ENCODE measurements at regions not wholly inside any gene's neighbourhood (a gene's known extent, or its start where the extent isn't known, plus 50 kb on each side); places are given as distances from the start of the nearest gene placed in this dataset.

GRCh38 chr6:137339929-137340559, 120.9 kb upstream of the IFNGR1 start:
- H3K27me3 ChIP-seq (ENCODE audit: control insufficient read depth, insufficient read depth, low read length), result peaks cover 3% of the 10 kb centered on the region; the same call in 1 of the 2 replicates
- TF ChIP-seq, protein P1, sequence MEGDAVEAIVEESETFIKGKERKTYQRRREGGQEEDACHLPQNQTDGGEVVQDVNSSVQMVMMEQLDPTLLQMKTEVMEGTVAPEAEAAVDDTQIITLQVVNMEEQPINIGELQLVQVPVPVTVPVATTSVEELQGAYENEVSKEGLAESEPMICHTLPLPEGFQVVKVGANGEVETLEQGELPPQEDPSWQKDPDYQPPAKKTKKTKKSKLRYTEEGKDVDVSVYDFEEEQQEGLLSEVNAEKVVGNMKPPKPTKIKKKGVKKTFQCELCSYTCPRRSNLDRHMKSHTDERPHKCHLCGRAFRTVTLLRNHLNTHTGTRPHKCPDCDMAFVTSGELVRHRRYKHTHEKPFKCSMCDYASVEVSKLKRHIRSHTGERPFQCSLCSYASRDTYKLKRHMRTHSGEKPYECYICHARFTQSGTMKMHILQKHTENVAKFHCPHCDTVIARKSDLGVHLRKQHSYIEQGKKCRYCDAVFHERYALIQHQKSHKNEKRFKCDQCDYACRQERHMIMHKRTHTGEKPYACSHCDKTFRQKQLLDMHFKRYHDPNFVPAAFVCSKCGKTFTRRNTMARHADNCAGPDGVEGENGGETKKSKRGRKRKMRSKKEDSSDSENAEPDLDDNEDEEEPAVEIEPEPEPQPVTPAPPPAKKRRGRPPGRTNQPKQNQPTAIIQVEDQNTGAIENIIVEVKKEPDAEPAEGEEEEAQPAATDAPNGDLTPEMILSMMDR (IDR thresholded peaks at IDR 0.05; ENCODE audit: insufficient read depth, low read depth, low read length), result no peak
- ChIA-PET POLR2A (no interaction called here), CTCF (no interaction called here)
- no peaks in the 10 kb centered on the region for H3K36me3 ChIP-seq (ENCODE audit: control insufficient read depth, insufficient read depth, low read length)
- DNase-seq (ENCODE audit: low read depth), result no peak
- no peak overlapping the region for H3K4me3 ChIP-seq (ENCODE audit: low read depth, low read length)

- Histone ChIP-seq H3K4me3 (ENCODE audit: low read depth, low read length) (no peak overlapping the region), H3K36me3 (ENCODE audit: control insufficient read depth, insufficient read depth, low read length) (no peaks in the 10 kb centered on the region), H3K27me3 (ENCODE audit: control insufficient read depth, insufficient read depth, low read length) (no peaks in the 10 kb centered on the region; the same call in 1 of the 2 replicates)
- TF ChIP-seq, protein P1 (IDR thresholded peaks at IDR 0.05; ENCODE audit: insufficient read depth, low read depth, low read length), result no peak
- CTCF ChIA-PET, result no interaction called here
- POLR2A ChIA-PET, result no interaction called here
- no peak for DNase-seq (ENCODE audit: low read depth)
These were observed 115.7 kb upstream of the IFNGR1 start for GRCh38 chr6:137334884-137335283.

GRCh38 chr6:137334094-137334493, 114.9 kb upstream of the IFNGR1 start:
- DNase-seq (ENCODE audit: low read depth), result no peak
- ChIA-PET CTCF (interaction anchor here (0.6 kb wide), 1 partner anchor 39 kb away, joined by 4 read pairs; no protein-coding TSS in a partner anchor), POLR2A (no interaction called here)
- no peak overlapping the region for H3K4me3 ChIP-seq (ENCODE audit: low read depth, low read length)
- TF ChIP-seq, protein P1 (IDR thresholded peaks at IDR 0.05; ENCODE audit: insufficient read depth, low read depth, low read length), result no peak
- no peaks in the 10 kb centered on the region; the same call in 1 of the 2 replicates for H3K27me3 ChIP-seq (ENCODE audit: control insufficient read depth, insufficient read depth, low read length)
- H3K36me3 ChIP-seq (ENCODE audit: control insufficient read depth, insufficient read depth, low read length), result no peaks in the 10 kb centered on the region

DNA sequence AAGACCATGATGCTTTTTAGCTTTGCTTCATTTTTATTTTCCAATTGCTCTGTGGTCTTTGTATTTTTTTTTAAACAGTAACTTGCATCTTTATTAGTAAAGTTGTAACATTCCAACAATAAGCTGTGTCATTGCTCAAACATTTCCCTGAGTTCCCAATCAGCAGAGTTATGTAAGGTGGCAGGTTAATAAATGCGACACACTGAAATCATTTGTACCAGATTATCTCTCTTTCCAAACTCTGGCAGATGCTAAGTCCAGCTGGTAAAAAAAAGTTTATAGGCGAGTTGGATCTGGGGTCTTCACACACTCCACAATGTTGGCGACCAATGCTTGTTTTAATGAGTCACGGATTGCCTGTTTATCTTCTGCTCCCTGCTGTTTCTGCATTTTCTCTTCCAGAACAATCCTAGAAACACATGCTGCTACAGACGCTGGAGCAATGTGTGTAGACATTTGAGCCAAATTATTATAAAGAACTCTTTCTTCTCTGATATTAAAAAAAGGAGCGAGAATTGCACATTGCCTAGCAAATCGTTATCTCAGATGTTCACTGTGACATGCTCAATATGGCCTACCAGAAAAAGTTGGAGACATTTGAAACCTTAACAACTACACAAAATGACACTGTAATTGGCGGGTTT, 113.6 kb upstream of the IFNGR1 start:
- Histone ChIP-seq H3K27me3 (ENCODE audit: control insufficient read depth, insufficient read depth, low read length) (no peaks in the 10 kb centered on the region; the same call in 1 of the 2 replicates), H3K4me3 (ENCODE audit: low read depth, low read length) (no peak overlapping the region), H3K36me3 (ENCODE audit: control insufficient read depth, insufficient read depth, low read length) (no peaks in the 10 kb centered on the region)
- TF ChIP-seq, protein P1 (IDR thresholded peaks at IDR 0.05; ENCODE audit: insufficient read depth, low read depth, low read length), result no peak
- peak; percentile 63 for DNase-seq (ENCODE audit: low read depth)
- CTCF ChIA-PET, result interaction anchor here (0.8 to 1.4 kb wide), 3 partner anchors 10 to 309 kb away, joined by 3 to 4 read pairs (median 4); no protein-coding TSS in a partner anchor
- POLR2A ChIA-PET, result no interaction called here

DNA sequence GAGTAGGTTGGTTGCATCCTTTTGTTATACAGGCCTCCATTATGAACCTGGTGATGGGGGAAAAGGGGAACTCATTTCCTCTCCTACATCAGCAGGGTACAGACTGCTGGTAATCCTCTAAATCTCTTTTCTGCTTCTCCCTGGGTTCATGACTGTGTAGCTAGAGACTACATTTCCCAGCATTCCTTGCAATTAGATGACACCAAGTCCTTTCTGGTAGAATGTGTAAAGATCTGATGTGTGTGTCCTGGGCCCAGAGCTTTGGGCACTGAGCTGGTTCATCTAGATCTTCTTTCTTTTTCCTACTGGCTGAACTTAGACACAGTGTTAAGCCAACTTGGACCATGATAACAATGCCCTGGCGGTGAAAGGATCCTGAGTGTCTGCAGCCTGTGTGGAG, 104.7 kb upstream of the IFNGR1 start:
- no peaks in the 10 kb centered on the region for H3K36me3 ChIP-seq (ENCODE audit: control insufficient read depth, insufficient read depth, low read length)
- no peak for DNase-seq (ENCODE audit: low read depth)
- ChIA-PET POLR2A (no interaction called here), CTCF (interaction anchor here (3.2 kb wide), 1 partner anchor 10 kb away, joined by 13 read pairs; no protein-coding TSS in a partner anchor)
- TF ChIP-seq, protein P1 (IDR thresholded peaks at IDR 0.05; ENCODE audit: insufficient read depth, low read depth, low read length), result no peak
- no peak overlapping the region for H3K4me3 ChIP-seq (ENCODE audit: low read depth, low read length)
- H3K27me3 ChIP-seq (ENCODE audit: control insufficient read depth, insufficient read depth, low read length), result no peaks in the 10 kb centered on the region; the same call in 1 of the 2 replicates

Data from BJ (cell line).